ENCODE measurements at regions not wholly inside any gene's neighbourhood (a gene's known extent, or its start where the extent isn't known, plus 50 kb on each side); places are given as distances from the start of the nearest gene placed in this dataset.

GRCh38 chr1:37100310-37100709 is 66.0 kb upstream of the GRIK3 start:
- H3K27ac ChIP-seq (ENCODE audit: low read depth, low read length), result no peak overlapping the region
- no peak for ATAC-seq
- peaks cover 0 to 4% of the 10 kb centered on the region in 2 experiments; a peak in 1 of 4 replicates for H3K4me1 ChIP-seq (ENCODE audit: control insufficient read depth in 1 of 2, insufficient read depth in 2 of 2, low read length in 2 of 2)
- no TSS peak for BruUV-seq (replicated peaks)
- DNase-seq (ENCODE audit: low read depth, low spot score), result no peak
- ChIA-PET RAD21 (ENCODE audit: low non-redundant PET in 1 of 2, low total read pairs in 2 of 2, uncharacterized antibody in 2 of 2, unreplicated experiment in 2 of 2) (no interaction called here), POLR2A (no interaction called here), CTCF (no interaction called here)
- H3K9ac ChIP-seq (ENCODE audit: low read length), result no peak overlapping the region
- no peak overlapping the region for H3K4me2 ChIP-seq (ENCODE audit: low read length)
- TF ChIP-seq SIN3A (IDR thresholded peaks at IDR 0.05; ENCODE audit: low read depth) (no peak), EZH2 (IDR thresholded peaks at IDR 0.05) (no peak), ZBTB33 (IDR thresholded peaks at IDR 0.05; ENCODE audit: extremely low read depth, insufficient replicate concordance, low read length) (no peak), EZH2phosphoT487 (IDR thresholded peaks at IDR 0.05; ENCODE audit: borderline replicate concordance) (no peak), ATF3 (IDR thresholded peaks at IDR 0.05) (no peak), ELF1 (IDR thresholded peaks at IDR 0.05; ENCODE audit: borderline replicate concordance, low read depth) (no peak), TCF7L2 (IDR thresholded peaks at IDR 0.05; ENCODE audit: borderline replicate concordance, extremely low read depth, insufficient read depth, insufficient read length) (no peak), ZNF274 (IDR thresholded peaks at IDR 0.05; ENCODE audit: low read depth, low read length) (no peak), SP1 (IDR thresholded peaks at IDR 0.05; ENCODE audit: low read depth) (no peak), MAX (IDR thresholded peaks at IDR 0.05) (no peak), POLR2AphosphoS5 (IDR thresholded peaks at IDR 0.05; ENCODE audit: low read depth, low read length) (no peak)
- no peak overlapping the region for H3K4me3 ChIP-seq (replicated peaks in 1 of 2; ENCODE audit: low read depth in 1 of 2, low read length in 2 of 2)
- no peaks in the 10 kb centered on the region for H3K9me2 ChIP-seq (ENCODE audit: insufficient read depth)
- no peaks in the 10 kb centered on the region for H3K79me2 ChIP-seq (ENCODE audit: insufficient read depth, low read length)
- no peaks in the 10 kb centered on the region for H4K20me1 ChIP-seq (ENCODE audit: insufficient read depth)
- no peak overlapping the region for H2AFZ ChIP-seq (ENCODE audit: low read depth, low read length, poor library complexity, severe bottlenecking)
- H3K36me3 ChIP-seq (ENCODE audit: control insufficient read depth in 1 of 2, insufficient read depth in 2 of 2, low read length in 2 of 2), result no peaks in the 10 kb centered on the region
- intact Hi-C loops (cut with micrococcal nuclease), result no loop called here
- H3K27me3 ChIP-seq (ENCODE audit: insufficient read depth, low read length), result peaks cover 19% of the 10 kb centered on the region; the same call in 1 of the 2 replicates
- no peaks in the 10 kb centered on the region for H3K9me3 ChIP-seq (ENCODE audit: control insufficient read depth in 1 of 2, insufficient read depth in 1 of 2, low read depth in 1 of 2, low read length in 2 of 2)

Measured in HCT116 (cell line).